Thoracic aorta (tissue), 2 donors: ENCODE measurements at regions not wholly inside any gene's neighbourhood (a gene's known extent, or its start where the extent isn't known, plus 50 kb on each side); places are given as distances from the start of the nearest gene placed in this dataset.
"Not testable (repeated sequence)": the region's sequence is repeated elsewhere in the genome, so short reads cannot be mapped to it uniquely, and the experiment has no call there.

ENCODE experiments used
- ATAC-seq: fragments of 150-250 bp; one replicate; pipeline ENCODE4 v1.8.0; 2017; ENCODE audit warnings: low read depth; ENCODE audit not compliant: insufficient number of reproducible peaks, low FRiP score
- DNase-seq: peaks from one replicate; pipeline ENCODE4 v3.0.0-alpha.2; 2020; ENCODE audit warnings: low spot score
- H3K27ac ChIP-seq, 2 donors: fragments of 200-600 bp; sonication (generic); 1 replicate in 1 of 2; 2 replicates in 1 of 2; pipeline ENCODE4 v1.5.1; 2016; ENCODE audit warnings: mild to moderate bottlenecking in 2 of 2, moderate library complexity in 2 of 2
- H3K27me3 ChIP-seq: fragments of 200-600 bp; sonication (generic); replicated peaks from 2 replicates; pipeline ENCODE4 v1.6.0; 2016; ENCODE audit warnings: mild to moderate bottlenecking; ENCODE audit not compliant: insufficient read depth
- H3K36me3 ChIP-seq: fragments of 200-600 bp; sonication (generic); one replicate; pipeline ENCODE4 v1.5.1; 2016
- H3K4me1 ChIP-seq, 2 donors: fragments of 200-600 bp; sonication (generic); 1 replicate in 1 of 2; 2 replicates in 1 of 2; pipeline versions ENCODE4 v1.5.1 to v1.6.0; 2016; ENCODE audit warnings: low read depth in 2 of 2, mild to moderate bottlenecking in 1 of 2; ENCODE audit not compliant: control insufficient read depth in 1 of 2
- H3K4me3 ChIP-seq: fragments of 200-600 bp; sonication (generic); 2 replicates; pipeline ENCODE4 v1.5.1; 2016; ENCODE audit warnings: mild to moderate bottlenecking
- H3K9me3 ChIP-seq: fragments of 200-600 bp; sonication (generic); 2 replicates; pipeline ENCODE4 v1.5.1; 2016
- TF ChIP-seq, protein P1 (sequence below): fragments of 200-600 bp; sonication (generic); IDR thresholded peaks from one replicate; pipeline ENCODE4 v1.5.1; 2019; ENCODE audit warnings: antibody characterized with exemption

DNA sequence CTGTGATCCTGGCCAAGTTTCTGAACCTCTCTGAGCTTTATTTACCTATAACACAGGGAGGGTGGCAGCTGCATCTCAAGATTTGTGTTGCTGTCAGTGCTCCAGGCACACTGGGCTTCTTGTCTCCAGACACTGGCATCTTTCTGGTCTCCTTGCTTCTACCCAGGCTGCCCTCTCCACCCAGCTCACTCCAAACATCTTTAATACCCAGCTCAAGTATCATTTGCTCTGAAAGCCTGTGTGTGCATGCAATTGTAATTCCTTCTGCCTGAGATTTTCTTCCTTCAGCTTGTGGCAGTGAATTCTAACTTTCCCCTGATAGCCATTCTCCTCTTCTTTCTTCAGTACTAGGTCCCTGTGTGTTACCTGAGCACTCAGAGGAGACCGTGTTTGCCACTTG, 50.7 kb upstream of the USP7 start:
- no peaks in the 10 kb centered on the region for H3K36me3 ChIP-seq
- no peaks in the 10 kb centered on the region for H3K27me3 ChIP-seq
- H3K4me1 ChIP-seq, result no peaks in the 10 kb centered on the region
- DNase-seq (no peak), ATAC-seq (no peak)
- TF ChIP-seq, protein P1, sequence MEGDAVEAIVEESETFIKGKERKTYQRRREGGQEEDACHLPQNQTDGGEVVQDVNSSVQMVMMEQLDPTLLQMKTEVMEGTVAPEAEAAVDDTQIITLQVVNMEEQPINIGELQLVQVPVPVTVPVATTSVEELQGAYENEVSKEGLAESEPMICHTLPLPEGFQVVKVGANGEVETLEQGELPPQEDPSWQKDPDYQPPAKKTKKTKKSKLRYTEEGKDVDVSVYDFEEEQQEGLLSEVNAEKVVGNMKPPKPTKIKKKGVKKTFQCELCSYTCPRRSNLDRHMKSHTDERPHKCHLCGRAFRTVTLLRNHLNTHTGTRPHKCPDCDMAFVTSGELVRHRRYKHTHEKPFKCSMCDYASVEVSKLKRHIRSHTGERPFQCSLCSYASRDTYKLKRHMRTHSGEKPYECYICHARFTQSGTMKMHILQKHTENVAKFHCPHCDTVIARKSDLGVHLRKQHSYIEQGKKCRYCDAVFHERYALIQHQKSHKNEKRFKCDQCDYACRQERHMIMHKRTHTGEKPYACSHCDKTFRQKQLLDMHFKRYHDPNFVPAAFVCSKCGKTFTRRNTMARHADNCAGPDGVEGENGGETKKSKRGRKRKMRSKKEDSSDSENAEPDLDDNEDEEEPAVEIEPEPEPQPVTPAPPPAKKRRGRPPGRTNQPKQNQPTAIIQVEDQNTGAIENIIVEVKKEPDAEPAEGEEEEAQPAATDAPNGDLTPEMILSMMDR, result no peak
- peaks cover 7% of the 10 kb centered on the region for H3K9me3 ChIP-seq
- H3K4me3 ChIP-seq, result no peak overlapping the region
- H3K27ac ChIP-seq, result no peak overlapping the region

DNA sequence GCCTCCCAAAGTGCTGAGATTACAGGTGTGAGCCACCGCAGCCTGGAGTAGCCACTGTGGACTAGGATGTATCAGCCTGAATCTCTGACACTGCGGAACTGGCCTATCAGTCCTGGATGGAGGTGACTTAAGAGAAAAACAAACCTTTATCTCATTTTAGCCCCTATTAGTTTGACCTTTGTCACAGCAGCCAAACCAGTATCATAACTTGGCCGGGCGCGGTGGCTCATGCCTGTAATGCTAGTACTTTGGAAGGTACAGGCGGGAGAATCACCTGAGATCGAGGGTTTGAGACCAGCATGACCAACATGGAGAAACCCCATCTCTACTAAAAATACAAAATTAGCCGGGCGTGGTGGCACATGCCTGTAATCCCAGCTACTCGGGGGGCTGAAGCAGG, 51.8 kb upstream of the USP7 start:
- Histone ChIP-seq H3K9me3 (peaks cover 7% of the 10 kb centered on the region), H3K27me3 (no peaks in the 10 kb centered on the region), H3K4me1 (no peaks in the 10 kb centered on the region), H3K4me3 (no peak overlapping the region), H3K36me3 (no peaks in the 10 kb centered on the region), H3K27ac (no peak overlapping the region)
- ATAC-seq, result no peak
- TF ChIP-seq, protein P1, result no peak
- DNase-seq, result no peak

DNA sequence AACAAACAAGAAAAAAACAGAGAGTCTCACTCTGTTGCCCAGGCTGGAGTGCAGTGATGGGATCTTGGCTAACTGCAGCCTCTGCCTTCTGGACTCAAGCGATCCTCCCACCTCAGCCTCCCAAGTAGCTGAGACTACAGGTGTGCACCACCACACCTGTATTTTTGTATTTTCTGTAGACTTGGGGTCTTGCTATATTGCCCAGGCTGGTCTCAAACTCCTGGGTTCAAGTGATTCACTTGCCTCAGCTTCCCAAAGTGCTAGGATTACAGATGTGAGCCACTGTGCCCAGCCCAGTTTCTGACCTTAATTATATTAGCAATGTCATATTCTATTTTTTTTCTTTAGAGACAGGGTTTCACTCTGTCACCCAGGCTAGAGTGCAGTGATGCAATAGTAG, 52.3 kb upstream of the USP7 start:
- not testable (repeated sequence) for H3K4me3 ChIP-seq, H3K36me3 ChIP-seq

DNA sequence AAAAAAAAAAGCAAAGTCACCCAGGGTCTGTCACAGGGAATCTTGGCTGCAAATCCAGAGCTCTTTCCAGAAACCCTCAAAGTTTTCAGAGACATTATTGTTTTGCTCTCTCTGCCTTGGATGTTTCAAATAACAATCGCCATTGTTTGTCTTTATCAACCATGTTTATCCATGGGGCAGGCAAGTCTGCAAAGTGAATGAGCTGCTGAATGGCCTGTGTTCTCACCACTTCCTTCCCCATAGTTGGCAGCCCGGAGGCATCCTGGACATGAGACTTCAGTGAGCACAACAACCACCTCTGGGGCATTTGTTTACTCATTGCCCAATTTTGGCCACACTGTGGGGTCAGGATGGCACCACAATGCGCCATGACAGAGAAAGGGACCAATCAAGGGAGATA, 53.1 kb upstream of the USP7 start:
- DNase-seq, result no peak
- no peak for ATAC-seq
- no peak overlapping the region for H3K4me3 ChIP-seq
- TF ChIP-seq, protein P1, result no peak
- no peaks in the 10 kb centered on the region for H3K36me3 ChIP-seq
- no peak overlapping the region for H3K27ac ChIP-seq
- no peaks in the 10 kb centered on the region for H3K27me3 ChIP-seq
- H3K4me1 ChIP-seq, result no peaks in the 10 kb centered on the region
- peaks cover 7% of the 10 kb centered on the region for H3K9me3 ChIP-seq

More for the DNA sequence above, 52.3 kb upstream of the USP7 start:
- not testable (repeated sequence) for H3K4me1 ChIP-seq, ATAC-seq, H3K27ac ChIP-seq, H3K9me3 ChIP-seq, DNase-seq, H3K27me3 ChIP-seq

DNA sequence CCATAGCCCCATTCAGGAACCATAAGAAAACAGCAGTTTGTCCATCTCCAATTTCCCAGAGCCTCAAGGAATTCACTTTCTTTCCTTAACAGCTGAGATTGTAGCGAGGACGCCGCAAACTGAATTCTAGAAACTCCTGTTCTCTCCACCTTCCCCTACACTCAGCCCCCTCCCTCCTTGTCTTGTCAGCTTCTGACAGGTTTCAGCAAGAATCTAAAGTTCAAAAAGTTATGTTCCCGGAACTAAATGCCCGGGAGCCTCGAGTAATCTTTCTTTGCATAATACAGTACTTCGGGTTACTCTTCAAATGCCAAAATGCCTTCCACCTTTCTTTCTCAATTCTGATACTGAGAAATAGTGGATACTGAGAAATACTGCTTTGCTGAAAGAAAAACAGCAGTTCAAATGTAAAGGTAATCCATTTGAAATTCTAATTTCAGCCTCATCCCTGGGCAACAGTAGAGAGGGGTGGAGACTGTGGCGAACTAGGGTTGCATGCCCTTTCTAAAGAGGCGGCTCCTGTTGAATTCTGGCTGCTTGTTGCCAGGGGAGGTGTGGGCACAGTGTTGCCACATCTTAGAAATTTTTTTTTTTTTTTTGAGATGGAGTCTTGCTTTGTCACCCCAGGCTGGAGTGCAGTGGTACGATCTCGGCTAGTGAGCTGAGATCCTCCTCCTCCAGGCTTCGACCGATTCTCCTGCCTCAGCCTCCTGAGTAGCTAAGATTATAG, 63.5 kb upstream of the USP7 start:
- Histone ChIP-seq H3K36me3 (no peaks in the 10 kb centered on the region), H3K27me3 (no peaks in the 10 kb centered on the region), H3K9me3 (no peaks in the 10 kb centered on the region), H3K4me3 (no peak overlapping the region), H3K4me1 (no peaks in the 10 kb centered on the region), H3K27ac (no peak overlapping the region)
- DNase-seq, result no peak
- TF ChIP-seq, protein P1, result no peak
- ATAC-seq, result no peak

DNA sequence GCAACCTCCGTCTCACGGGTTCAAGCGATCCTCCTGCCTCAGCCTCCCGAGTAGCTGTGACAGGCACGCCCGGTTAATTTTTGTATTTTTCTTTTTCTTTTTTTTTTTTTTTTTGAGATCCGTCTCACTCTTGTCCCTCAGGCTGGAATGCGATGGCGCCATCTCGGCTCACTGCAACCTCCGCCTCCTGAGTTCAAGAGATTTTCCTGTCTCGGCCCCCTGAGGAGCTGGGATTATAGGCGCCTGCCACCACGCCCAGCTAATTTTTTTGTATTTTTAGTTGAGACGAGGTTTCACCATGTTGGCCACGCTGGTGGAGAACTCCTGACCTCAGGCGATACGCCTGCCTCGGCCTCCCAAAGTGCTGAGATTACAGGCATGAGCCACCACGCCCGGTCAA, 63.0 kb upstream of the HAPSTR1 start:
- not testable (repeated sequence) for H3K4me3 ChIP-seq, H3K9me3 ChIP-seq, DNase-seq, H3K36me3 ChIP-seq, H3K4me1 ChIP-seq, H3K27ac ChIP-seq, H3K27me3 ChIP-seq, ATAC-seq
